Liver (tissue), 8 donors: ENCODE measurements at regions not wholly inside any gene's neighbourhood (a gene's known extent, or its start where the extent isn't known, plus 50 kb on each side); places are given as distances from the start of the nearest gene placed in this dataset.

Experiments used
- DNase-seq: peaks from one replicate; pipeline ENCODE4 v3.0.0-alpha.2; 2017; ENCODE audit warnings: low spot score
- H3K27ac ChIP-seq, 2 donors: one replicate each; pipeline ENCODE4 v1.7.0; 2013; ENCODE audit warnings: inconsistent platforms in 2 of 2, low read length in 2 of 2, control low read depth in 1 of 2, low read depth in 1 of 2, mild to moderate bottlenecking in 1 of 2
- H3K27me3 ChIP-seq, 4 donors: one replicate each; pipeline versions ENCODE4 v1.6.1 to v1.7.0; 2013; ENCODE audit warnings: low read length in 3 of 4, inconsistent platforms in 1 of 4, mild to moderate bottlenecking in 1 of 4, moderate library complexity in 1 of 4; ENCODE audit not compliant: control insufficient read depth in 4 of 4, insufficient read depth in 4 of 4
- H3K36me3 ChIP-seq, 4 donors: one replicate each; pipeline versions ENCODE4 v1.6.1 to v1.7.0; 2013; ENCODE audit warnings: low read length in 3 of 4, mild to moderate bottlenecking in 3 of 4, low read depth in 1 of 4, moderate library complexity in 1 of 4; ENCODE audit not compliant: control insufficient read depth in 4 of 4, insufficient read depth in 3 of 4
- H3K4me1 ChIP-seq, 4 donors: one replicate each; pipeline versions ENCODE4 v1.6.1 to v1.7.0; 2013; ENCODE audit warnings: low read length in 3 of 4, mild to moderate bottlenecking in 3 of 4, moderate library complexity in 1 of 4; ENCODE audit not compliant: control insufficient read depth in 4 of 4, insufficient read depth in 4 of 4
- H3K4me3 ChIP-seq, 3 donors: one replicate each; pipeline versions ENCODE4 v1.6.1 to v1.7.0; 2013; ENCODE audit warnings: low read length in 3 of 3, control low read depth in 1 of 3, low read depth in 1 of 3, mild to moderate bottlenecking in 1 of 3
- H3K9ac ChIP-seq, 2 donors: one replicate each; pipeline ENCODE4 v1.7.0; 2013; ENCODE audit warnings: low read length in 2 of 2, mild to moderate bottlenecking in 2 of 2, moderate library complexity in 2 of 2, control low read depth in 1 of 2, low read depth in 1 of 2
- H3K9me3 ChIP-seq, 4 donors: one replicate each; pipeline versions ENCODE4 v1.6.1 to v1.7.0; 2013; ENCODE audit warnings: low read length in 3 of 4; ENCODE audit not compliant: control insufficient read depth in 4 of 4
- EGR1 ChIP-seq, 2 donors: IDR thresholded peaks; 2 replicates each; pipeline ENCODE4 v1.6.1; 2016 to 2018; ENCODE audit warnings: antibody characterized with exemption in 2 of 2, low read depth in 2 of 2
- FOXA2 ChIP-seq: IDR thresholded peaks from 2 replicates; pipeline ENCODE4 v1.6.1; 2016; ENCODE audit warnings: antibody characterized with exemption
- GABPA ChIP-seq, 2 donors: IDR thresholded peaks in 1 of 2; conservative IDR thresholded peaks in 1 of 2; 2 replicates each; pipeline ENCODE4 v1.6.1; 2016; ENCODE audit warnings: antibody characterized with exemption in 2 of 2, mild to moderate bottlenecking in 1 of 2, moderate library complexity in 1 of 2
- JUND ChIP-seq, 2 donors: IDR thresholded peaks; 2 replicates each; pipeline ENCODE4 v1.6.1; 2016; ENCODE audit warnings: antibody characterized with exemption in 2 of 2
- RXRA ChIP-seq, 2 donors: IDR thresholded peaks; 2 replicates each; pipeline ENCODE4 v1.6.1; 2017 to 2018; ENCODE audit warnings: antibody characterized with exemption in 2 of 2, mild to moderate bottlenecking in 1 of 2
- SP1 ChIP-seq: IDR thresholded peaks from 2 replicates; pipeline ENCODE4 v1.6.1; 2018; ENCODE audit warnings: antibody characterized with exemption, mild to moderate bottlenecking
- WGBS: extraction: QIAGEN DNeasy Blood & Tissue Kit; methylation state at CpG from one replicate; pipeline ENCODE4 v1.1.7; 2013; 5-methylcytosine and 5-hydroxymethylcytosine counted together
- TF ChIP-seq, protein P1 (sequence below): IDR thresholded peaks from 2 replicates; pipeline ENCODE4 v1.6.1; 2016; ENCODE audit warnings: antibody characterized with exemption, mild to moderate bottlenecking
- TF ChIP-seq, protein P2 (sequence below): IDR thresholded peaks from 2 replicates; pipeline ENCODE4 v1.6.1; 2016; ENCODE audit warnings: antibody characterized with exemption
- TF ChIP-seq, protein P3 (sequence below): IDR thresholded peaks from 2 replicates; pipeline ENCODE4 v1.6.1; 2016; ENCODE audit warnings: antibody characterized with exemption
- TF ChIP-seq, protein P4 (sequence below): fragments of 150-350 bp; IDR thresholded peaks from 2 replicates; pipeline ENCODE4 v1.5.1; 2017; ENCODE audit warnings: improper control_type of control experiment, low read depth, low read length; ENCODE audit not compliant: missing input control
- donor health status: healthy.
- donor health status: healthy.
- donor health status: healthy.
- donor health status: healthy.
- donor health status: healthy.

DNA sequence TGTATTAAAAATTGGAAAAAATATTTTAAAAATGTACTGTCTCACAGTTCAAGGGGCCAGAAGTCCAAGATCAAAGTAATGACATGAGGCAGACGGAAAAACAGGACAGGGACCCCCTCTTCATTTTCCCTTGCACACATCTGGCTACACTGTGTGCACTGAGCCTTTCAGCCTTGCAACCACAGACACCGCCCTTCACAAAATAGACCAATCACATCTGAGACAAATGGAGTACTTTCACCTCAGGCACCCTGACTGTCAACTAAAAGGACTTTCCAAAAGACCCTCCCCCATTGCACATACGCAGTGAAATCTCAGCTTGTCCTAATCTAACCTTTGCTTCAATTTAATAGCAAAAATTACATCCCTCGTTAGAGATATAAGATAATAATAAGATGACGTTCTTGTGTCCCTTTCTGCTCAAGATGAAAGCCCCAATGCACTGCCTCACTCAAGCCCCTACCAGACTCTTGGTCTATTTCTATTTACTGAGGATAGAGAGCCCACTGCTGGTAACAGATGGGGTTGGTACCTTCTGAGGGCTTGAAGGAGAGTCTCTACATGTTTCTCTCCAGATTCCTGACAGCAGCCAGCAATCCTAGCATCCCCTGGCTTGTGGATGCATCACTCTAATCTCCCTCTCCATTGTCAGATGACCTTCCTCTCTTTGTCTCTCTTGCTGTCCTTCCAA lies 514.8 kb upstream of the ADAMTS16 start:
- Histone ChIP-seq H3K4me3 (no peak overlapping the region), H3K27ac (no peak overlapping the region), H3K9me3 (no peaks in the 10 kb centered on the region), H3K27me3 (peaks cover 0 to 3% (median 0%) of the 10 kb centered on the region in 4 donors), H3K36me3 (no peaks in the 10 kb centered on the region), H3K4me1 (no peaks in the 10 kb centered on the region), H3K9ac (no peak overlapping the region)
- TF ChIP-seq, protein P1, sequence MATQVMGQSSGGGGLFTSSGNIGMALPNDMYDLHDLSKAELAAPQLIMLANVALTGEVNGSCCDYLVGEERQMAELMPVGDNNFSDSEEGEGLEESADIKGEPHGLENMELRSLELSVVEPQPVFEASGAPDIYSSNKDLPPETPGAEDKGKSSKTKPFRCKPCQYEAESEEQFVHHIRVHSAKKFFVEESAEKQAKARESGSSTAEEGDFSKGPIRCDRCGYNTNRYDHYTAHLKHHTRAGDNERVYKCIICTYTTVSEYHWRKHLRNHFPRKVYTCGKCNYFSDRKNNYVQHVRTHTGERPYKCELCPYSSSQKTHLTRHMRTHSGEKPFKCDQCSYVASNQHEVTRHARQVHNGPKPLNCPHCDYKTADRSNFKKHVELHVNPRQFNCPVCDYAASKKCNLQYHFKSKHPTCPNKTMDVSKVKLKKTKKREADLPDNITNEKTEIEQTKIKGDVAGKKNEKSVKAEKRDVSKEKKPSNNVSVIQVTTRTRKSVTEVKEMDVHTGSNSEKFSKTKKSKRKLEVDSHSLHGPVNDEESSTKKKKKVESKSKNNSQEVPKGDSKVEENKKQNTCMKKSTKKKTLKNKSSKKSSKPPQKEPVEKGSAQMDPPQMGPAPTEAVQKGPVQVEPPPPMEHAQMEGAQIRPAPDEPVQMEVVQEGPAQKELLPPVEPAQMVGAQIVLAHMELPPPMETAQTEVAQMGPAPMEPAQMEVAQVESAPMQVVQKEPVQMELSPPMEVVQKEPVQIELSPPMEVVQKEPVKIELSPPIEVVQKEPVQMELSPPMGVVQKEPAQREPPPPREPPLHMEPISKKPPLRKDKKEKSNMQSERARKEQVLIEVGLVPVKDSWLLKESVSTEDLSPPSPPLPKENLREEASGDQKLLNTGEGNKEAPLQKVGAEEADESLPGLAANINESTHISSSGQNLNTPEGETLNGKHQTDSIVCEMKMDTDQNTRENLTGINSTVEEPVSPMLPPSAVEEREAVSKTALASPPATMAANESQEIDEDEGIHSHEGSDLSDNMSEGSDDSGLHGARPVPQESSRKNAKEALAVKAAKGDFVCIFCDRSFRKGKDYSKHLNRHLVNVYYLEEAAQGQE, result no peak
- TF ChIP-seq RXRA (IDR thresholded peaks at IDR 0.05) (no peak), FOXA2 (no peak), JUND (IDR thresholded peaks at IDR 0.05) (no peak), SP1 (no peak), EGR1 (IDR thresholded peaks at IDR 0.05; ENCODE audit: low read depth in 2 of 2) (no peak), GABPA (IDR thresholded peaks at IDR 0.05 in 1 of 2, conservative IDR thresholded peaks at IDR 0.05 in 1 of 2) (no peak)
- TF ChIP-seq, protein P2, sequence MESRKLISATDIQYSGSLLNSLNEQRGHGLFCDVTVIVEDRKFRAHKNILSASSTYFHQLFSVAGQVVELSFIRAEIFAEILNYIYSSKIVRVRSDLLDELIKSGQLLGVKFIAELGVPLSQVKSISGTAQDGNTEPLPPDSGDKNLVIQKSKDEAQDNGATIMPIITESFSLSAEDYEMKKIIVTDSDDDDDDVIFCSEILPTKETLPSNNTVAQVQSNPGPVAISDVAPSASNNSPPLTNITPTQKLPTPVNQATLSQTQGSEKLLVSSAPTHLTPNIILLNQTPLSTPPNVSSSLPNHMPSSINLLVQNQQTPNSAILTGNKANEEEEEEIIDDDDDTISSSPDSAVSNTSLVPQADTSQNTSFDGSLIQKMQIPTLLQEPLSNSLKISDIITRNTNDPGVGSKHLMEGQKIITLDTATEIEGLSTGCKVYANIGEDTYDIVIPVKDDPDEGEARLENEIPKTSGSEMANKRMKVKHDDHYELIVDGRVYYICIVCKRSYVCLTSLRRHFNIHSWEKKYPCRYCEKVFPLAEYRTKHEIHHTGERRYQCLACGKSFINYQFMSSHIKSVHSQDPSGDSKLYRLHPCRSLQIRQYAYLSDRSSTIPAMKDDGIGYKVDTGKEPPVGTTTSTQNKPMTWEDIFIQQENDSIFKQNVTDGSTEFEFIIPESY, result no peak
- TF ChIP-seq, protein P3, sequence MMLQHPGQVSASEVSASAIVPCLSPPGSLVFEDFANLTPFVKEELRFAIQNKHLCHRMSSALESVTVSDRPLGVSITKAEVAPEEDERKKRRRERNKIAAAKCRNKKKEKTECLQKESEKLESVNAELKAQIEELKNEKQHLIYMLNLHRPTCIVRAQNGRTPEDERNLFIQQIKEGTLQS, result no peak
- TF ChIP-seq, protein P4, sequence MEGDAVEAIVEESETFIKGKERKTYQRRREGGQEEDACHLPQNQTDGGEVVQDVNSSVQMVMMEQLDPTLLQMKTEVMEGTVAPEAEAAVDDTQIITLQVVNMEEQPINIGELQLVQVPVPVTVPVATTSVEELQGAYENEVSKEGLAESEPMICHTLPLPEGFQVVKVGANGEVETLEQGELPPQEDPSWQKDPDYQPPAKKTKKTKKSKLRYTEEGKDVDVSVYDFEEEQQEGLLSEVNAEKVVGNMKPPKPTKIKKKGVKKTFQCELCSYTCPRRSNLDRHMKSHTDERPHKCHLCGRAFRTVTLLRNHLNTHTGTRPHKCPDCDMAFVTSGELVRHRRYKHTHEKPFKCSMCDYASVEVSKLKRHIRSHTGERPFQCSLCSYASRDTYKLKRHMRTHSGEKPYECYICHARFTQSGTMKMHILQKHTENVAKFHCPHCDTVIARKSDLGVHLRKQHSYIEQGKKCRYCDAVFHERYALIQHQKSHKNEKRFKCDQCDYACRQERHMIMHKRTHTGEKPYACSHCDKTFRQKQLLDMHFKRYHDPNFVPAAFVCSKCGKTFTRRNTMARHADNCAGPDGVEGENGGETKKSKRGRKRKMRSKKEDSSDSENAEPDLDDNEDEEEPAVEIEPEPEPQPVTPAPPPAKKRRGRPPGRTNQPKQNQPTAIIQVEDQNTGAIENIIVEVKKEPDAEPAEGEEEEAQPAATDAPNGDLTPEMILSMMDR, result no peak
- 75% methylated on average over 5 of the region's 5 CpGs for WGBS
- no peak for DNase-seq

DNA sequence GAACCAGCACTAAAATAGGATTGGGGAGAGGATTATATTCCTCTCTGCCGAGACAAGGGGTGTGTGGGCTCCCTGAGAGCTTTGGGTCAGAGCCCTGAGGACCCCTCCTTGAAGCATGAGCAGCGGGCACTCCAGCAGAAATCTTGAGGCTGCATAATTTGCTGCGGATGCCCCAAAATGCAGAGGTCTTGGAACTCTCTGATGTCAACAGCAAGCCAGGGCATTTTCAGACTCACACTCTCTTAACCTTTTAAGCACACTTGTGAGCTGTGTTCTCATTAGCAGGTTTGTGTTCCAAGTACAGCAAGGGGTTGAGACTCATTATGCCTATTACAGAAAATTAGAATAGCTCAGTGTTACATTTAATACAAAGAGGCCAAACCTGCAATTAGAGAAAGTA lies 513.0 kb upstream of the ADAMTS16 start:
- Histone ChIP-seq H3K27me3 (peaks cover 0 to 3% (median 0%) of the 10 kb centered on the region in 4 donors), H3K4me3 (no peak overlapping the region), H3K4me1 (no peaks in the 10 kb centered on the region), H3K27ac (no peak overlapping the region), H3K36me3 (no peaks in the 10 kb centered on the region), H3K9ac (no peak overlapping the region), H3K9me3 (peaks cover 0 to 3% (median 0%) of the 10 kb centered on the region in 4 donors)
- DNase-seq, result no peak
- 73% methylated on average over 3 of the region's 3 CpGs for WGBS
- no peak for TF ChIP-seq EGR1 (IDR thresholded peaks at IDR 0.05; ENCODE audit: low read depth in 2 of 2)
